H1 (cell line): ENCODE measurements at regions not wholly inside any gene's neighbourhood (a gene's known extent, or its start where the extent isn't known, plus 50 kb on each side); places are given as distances from the start of the nearest gene placed in this dataset.

Source experiments
- CTCF ChIA-PET: fragments of 300-600 bp; sonication (Branson Sonifier 250); formaldehyde crosslinking; loops from one replicate; lab custom pipeline; 2021; ENCODE audit not compliant: partially characterized antibody; lab: Charles Lee
- POLR2A ChIA-PET: fragments of 300-600 bp; sonication (Branson Sonifier 250); formaldehyde crosslinking; loops from one replicate; lab custom pipeline; 2021; ENCODE audit warnings: inconsistent platforms; ENCODE audit not compliant: partially characterized antibody; lab: Charles Lee
- DNase-seq, 2 experiments: peaks; one replicate each; pipeline versions ENCODE4 v3.0.0 to v3.0.0-alpha.2; 2010 to 2022; ENCODE audit warnings: low spot score in 2 of 2, low read depth in 1 of 2, mixed read lengths in 1 of 2
- FAIRE-seq: peaks from 2 replicates; lab custom pipeline; 2011; peaks lifted over from hg19 to GRCh38; lab: Jason Lieb, UNC
- H2AFZ ChIP-seq: 2 replicates; pipeline ENCODE4 v1.8.1; 2012; ENCODE audit warnings: low read length, inconsistent platforms
- H2AK5ac ChIP-seq: 2 replicates; pipeline ENCODE4 v1.6.1; 2013; ENCODE audit warnings: low read depth, low read length
- H2BK120ac ChIP-seq: replicated peaks from 2 replicates; pipeline ENCODE3; 2013; ENCODE audit warnings: low read depth, low read length, inconsistent platforms
- H2BK12ac ChIP-seq: 2 replicates; pipeline ENCODE4 v1.6.1; 2013; ENCODE audit warnings: low read depth, low read length
- H2BK15ac ChIP-seq: 2 replicates; pipeline ENCODE4 v1.6.1; 2013; ENCODE audit warnings: low read length
- H2BK20ac ChIP-seq: 2 replicates; pipeline ENCODE4 v1.6.1; 2013; ENCODE audit warnings: low read length
- H2BK5ac ChIP-seq: 2 replicates; pipeline ENCODE4 v1.6.1; 2013; ENCODE audit warnings: low read depth, low read length
- H3K14ac ChIP-seq: 2 replicates; pipeline ENCODE4 v1.6.1; 2013; ENCODE audit warnings: inconsistent platforms; ENCODE audit not compliant: insufficient read length
- H3K18ac ChIP-seq: 2 replicates; pipeline ENCODE4 v1.6.1; 2013; ENCODE audit warnings: low read length; ENCODE audit errors: extremely low read depth
- H3K23ac ChIP-seq: 2 replicates; pipeline ENCODE4 v1.6.1; 2013; ENCODE audit warnings: inconsistent platforms; ENCODE audit not compliant: insufficient read length
- H3K23me2 ChIP-seq: 2 replicates; pipeline ENCODE4 v1.6.1; 2013; ENCODE audit warnings: low read depth, low read length
- H3K27ac ChIP-seq: 2 replicates; pipeline ENCODE4 v1.6.1; 2011; ENCODE audit warnings: low read depth, low read length, inconsistent platforms
- H3K27me3 ChIP-seq, 4 experiments: replicated peaks in 1 of 4; 1 replicate in 1 of 4; 2 replicates in 3 of 4; pipeline versions ENCODE4 v1.6.1 to v1.8.1; 2011 to 2013; ENCODE audit warnings: low read length in 3 of 4, mild to moderate bottlenecking in 3 of 4, inconsistent platforms in 2 of 4, mixed read lengths in 2 of 4, moderate library complexity in 1 of 4; ENCODE audit not compliant: control insufficient read depth in 3 of 4, insufficient read depth in 3 of 4; ENCODE audit errors: extremely low read depth in 1 of 4
- H3K36me3 ChIP-seq, 4 experiments: 2 replicates each; pipeline versions ENCODE4 v1.6.1 to v1.8.1; 2011 to 2013; ENCODE audit warnings: mild to moderate bottlenecking in 4 of 4, low read length in 3 of 4, moderate library complexity in 2 of 4, control low read depth in 1 of 4, inconsistent platforms in 1 of 4; ENCODE audit not compliant: insufficient read depth in 4 of 4, control insufficient read depth in 2 of 4
- H3K4ac ChIP-seq: replicated peaks from 2 replicates; pipeline ENCODE3; 2013; ENCODE audit warnings: low read length, low read depth, mixed read lengths, inconsistent platforms; ENCODE audit not compliant: insufficient read length
- H3K4me1 ChIP-seq, 4 experiments: replicated peaks in 1 of 4; 1 replicate in 1 of 4; 2 replicates in 3 of 4; pipeline versions ENCODE4 v1.6.1 to v1.8.1; 2011 to 2013; ENCODE audit warnings: low read length in 3 of 4, inconsistent platforms in 2 of 4, mixed read lengths in 1 of 4; ENCODE audit not compliant: insufficient read depth in 4 of 4, control insufficient read depth in 3 of 4
- H3K4me2 ChIP-seq, 2 experiments: 2 replicates each; pipeline versions ENCODE4 v1.6.1 to v1.8.1; 2011 to 2013; ENCODE audit warnings: low read depth in 2 of 2, low read length in 2 of 2, control low read depth in 1 of 2, inconsistent platforms in 1 of 2, mild to moderate bottlenecking in 1 of 2; ENCODE audit not compliant: insufficient read depth in 1 of 2
- H3K4me3 ChIP-seq, 4 experiments: fragments of 200-600, 300-600 bp in 1 of 4; sonication (generic), shearing (Covaris generic), sonication (Bioruptor Twin) in 1 of 4; 2 replicates each; pipeline versions ENCODE4 v1.5.1 to v1.8.1; 2011 to 2016; ENCODE audit warnings: low read length in 4 of 4, low read depth in 3 of 4, control low read depth in 2 of 4, inconsistent platforms in 2 of 4, mild to moderate bottlenecking in 2 of 4, mixed read lengths in 1 of 4, moderate library complexity in 1 of 4; ENCODE audit not compliant: insufficient read depth in 2 of 4; ENCODE audit errors: extremely low read depth in 1 of 4
- H3K56ac ChIP-seq: replicated peaks from 2 replicates; pipeline ENCODE3; 2013; ENCODE audit warnings: low read depth, mild to moderate bottlenecking, mixed read lengths, low read length, inconsistent platforms; ENCODE audit not compliant: insufficient read length
- H3K79me1 ChIP-seq: 2 replicates; pipeline ENCODE4 v1.6.1; 2013; ENCODE audit warnings: low read depth, low read length, control low read depth
- H3K79me2 ChIP-seq, 2 experiments: 2 replicates each; pipeline versions ENCODE4 v1.6.1 to v1.8.1; 2012 to 2013; ENCODE audit warnings: low read length in 2 of 2, mild to moderate bottlenecking in 2 of 2, inconsistent platforms in 1 of 2; ENCODE audit not compliant: insufficient read depth in 2 of 2, control insufficient read depth in 1 of 2
- H3K9ac ChIP-seq, 4 experiments: replicated peaks in 1 of 4; 1 replicate in 1 of 4; 2 replicates in 3 of 4; pipeline versions ENCODE4 v1.6.1 to v1.8.1; 2011 to 2013; ENCODE audit warnings: low read depth in 3 of 4, low read length in 3 of 4, control low read depth in 2 of 4, mild to moderate bottlenecking in 2 of 4, moderate library complexity in 2 of 4, inconsistent platforms in 1 of 4; ENCODE audit errors: extremely low read depth in 1 of 4
- H3K9me3 ChIP-seq, 2 experiments: 2 replicates each; pipeline versions ENCODE4 v1.6.1 to v1.8.1; 2012 to 2013; ENCODE audit warnings: mild to moderate bottlenecking in 2 of 2, moderate library complexity in 2 of 2, control low read depth in 1 of 2, inconsistent platforms in 1 of 2, low read depth in 1 of 2, low read length in 1 of 2, mixed read lengths in 1 of 2; ENCODE audit not compliant: insufficient read depth in 2 of 2
- H4K20me1 ChIP-seq, 2 experiments: replicated peaks in 1 of 2; 2 replicates each; pipeline versions ENCODE3 to v1.8.1; 2011 to 2013; ENCODE audit warnings: inconsistent platforms in 2 of 2, low read length in 2 of 2, mild to moderate bottlenecking in 1 of 2; ENCODE audit not compliant: insufficient read depth in 2 of 2, control insufficient read depth in 1 of 2
- H4K5ac ChIP-seq: 2 replicates; pipeline ENCODE4 v1.6.1; 2013; ENCODE audit warnings: low read length, low read depth, mixed read lengths, inconsistent platforms; ENCODE audit not compliant: insufficient read length
- H4K8ac ChIP-seq: 2 replicates; pipeline ENCODE4 v1.8.0; 2013; ENCODE audit warnings: mild to moderate bottlenecking, moderate library complexity, low read length, inconsistent platforms; ENCODE audit not compliant: insufficient read depth; ENCODE audit errors: extremely low read depth
- H4K91ac ChIP-seq: replicated peaks from 2 replicates; pipeline ENCODE3; 2013; ENCODE audit warnings: low read length, mixed read lengths, inconsistent platforms; ENCODE audit not compliant: insufficient read length
- BACH1 ChIP-seq: IDR thresholded peaks from 2 replicates; pipeline ENCODE4 v1.6.1; 2012; ENCODE audit warnings: low read length, improper control_type of control experiment
- BCL11A ChIP-seq, 2 experiments: IDR thresholded peaks; one replicate each; pipeline ENCODE4 v1.6.1; 2011; ENCODE audit warnings: low read depth in 2 of 2, low read length in 2 of 2, mild to moderate bottlenecking in 2 of 2
- RFX5 ChIP-seq: IDR thresholded peaks from 2 replicates; pipeline ENCODE4 v1.6.1; 2011; ENCODE audit warnings: low read depth, low read length, improper control_type of control experiment, borderline replicate concordance
- SIN3A ChIP-seq, 2 experiments: IDR thresholded peaks in 1 of 2; conservative IDR thresholded peaks in 1 of 2; 2 replicates each; pipeline ENCODE4 v1.6.1; 2011 to 2012; ENCODE audit warnings: low read length in 2 of 2, improper control_type of control experiment in 1 of 2, low read depth in 1 of 2, mild to moderate bottlenecking in 1 of 2
- SP4 ChIP-seq: IDR thresholded peaks from 2 replicates; pipeline ENCODE4 v1.6.1; 2012; ENCODE audit warnings: low read length, inconsistent platforms
- WGBS, 2 experiments: shearing (Covaris generic) in 1 of 2; methylation state at CpG; one replicate each; pipeline versions ENCODE4 v1.1.6 to v1.1.7; 2013 to 2015; ENCODE audit warnings: low lambda C conversion rate in 2 of 2, mixed read lengths in 2 of 2, inconsistent platforms in 1 of 2, low coverage in 1 of 2, missing lambda C conversion rate in 1 of 2; ENCODE audit not compliant: insufficient replicate concordance in 2 of 2, insufficient coverage in 1 of 2, insufficient read length in 1 of 2; ENCODE audit errors: extremely low coverage in 1 of 2, missing lambda C conversion rate in 1 of 2; 5-methylcytosine and 5-hydroxymethylcytosine counted together

- no peak overlapping the region for H4K8ac ChIP-seq
- 0 out of 8 replicates have a peak, but pooled peaks cover 0 to 3% (median 0%) of the 10 kb centered on the region in 4 experiments for H3K36me3 ChIP-seq
- CTCF ChIA-PET: no interaction called here
- H3K4me1 ChIP-seq: peaks cover 0 to 4% (median 0%) of the 10 kb centered on the region in 4 experiments; a peak in 1 of 7 replicates
- H3K4me3 ChIP-seq: no peak overlapping the region
- H3K27me3 ChIP-seq: no peaks in the 10 kb centered on the region; a peak in 1 of 7 replicates
- no peaks in the 10 kb centered on the region for H3K79me1 ChIP-seq
- no peak overlapping the region for H2BK12ac ChIP-seq
- H4K20me1 ChIP-seq: no peaks in the 10 kb centered on the region
- H3K4ac ChIP-seq: no peak overlapping the region
- H3K23me2 ChIP-seq: no peaks in the 10 kb centered on the region
- DNase-seq: no peak
- no peak overlapping the region for H4K5ac ChIP-seq
- no peak overlapping the region for H3K56ac ChIP-seq
- no peak overlapping the region for H2BK5ac ChIP-seq
- no peak overlapping the region for H3K27ac ChIP-seq
- no peak for FAIRE-seq
- H3K9me3 ChIP-seq: peaks cover 3 to 5% of the 10 kb centered on the region in 2 experiments; a peak in 2 of 4 replicates
- POLR2A ChIA-PET: no interaction called here
- no peak overlapping the region for H3K4me2 ChIP-seq
- H4K91ac ChIP-seq: no peak overlapping the region
- no peak overlapping the region for H2BK20ac ChIP-seq
- H2BK120ac ChIP-seq: no peak overlapping the region
- H3K23ac ChIP-seq: no peak overlapping the region
- H2AK5ac ChIP-seq: no peak overlapping the region
- no peak overlapping the region for H3K18ac ChIP-seq
- H2BK15ac ChIP-seq: no peak overlapping the region
- no peak overlapping the region for H2AFZ ChIP-seq
- no peak for TF ChIP-seq RFX5
- no peak for TF ChIP-seq BCL11A (IDR thresholded peaks at IDR 0.05; ENCODE audit: low read depth in 2 of 2, low read length in 2 of 2)
- TF ChIP-seq BACH1: no peak
- no peak for TF ChIP-seq SP4
- no peak for TF ChIP-seq SIN3A (conservative IDR thresholded peaks at IDR 0.05 in 1 of 2, IDR thresholded peaks at IDR 0.05 in 1 of 2; ENCODE audit: low read depth in 1 of 2, low read length in 2 of 2)
- 68% methylated on average over 8 of the region's 8 CpGs; no CpG with 5 or more reads in 1 of the 2 experiments for WGBS, 2 experiments
- H3K14ac ChIP-seq: no peak overlapping the region
- no peaks in the 10 kb centered on the region for H3K79me2 ChIP-seq
- no peak overlapping the region for H3K9ac ChIP-seq
Measured at GRCh38 chr15:98330258-98330657, 318.1 kb upstream of the IGF1R start.
